ENCODE measurements at regions not wholly inside any gene's neighbourhood (a gene's known extent, or its start where the extent isn't known, plus 50 kb on each side); places are given as distances from the start of the nearest gene placed in this dataset.

GRCh38 chr4:19540859-19541540 lies 710.7 kb upstream of the SLIT2 start:
- H3K4me1 ChIP-seq (ENCODE audit: control insufficient read depth, insufficient read depth, low read length): no peaks in the 10 kb centered on the region
- no peak overlapping the region for H3K4me2 ChIP-seq (ENCODE audit: control insufficient read depth, insufficient read depth)
- H3K9me3 ChIP-seq (replicated peaks; ENCODE audit: control insufficient read depth, insufficient read depth, low read length): no peaks in the 10 kb centered on the region
- no peaks in the 10 kb centered on the region for H3K79me2 ChIP-seq (ENCODE audit: control insufficient read depth, insufficient read depth, low read length)
- CTCF ChIA-PET: no interaction called here
- SMC1A ChIA-PET (ENCODE audit: uncharacterized antibody, unreplicated experiment): no interaction called here
- 17% methylated on average over 6 of the region's 6 CpGs for WGBS (ENCODE audit: insufficient coverage, insufficient replicate concordance, low lambda C conversion rate, missing lambda C conversion rate)
- no peak overlapping the region for H3K9ac ChIP-seq (ENCODE audit: control insufficient read depth, insufficient read depth, low read length)
- ATAC-seq: no peak
- TF ChIP-seq CUX1 (IDR thresholded peaks at IDR 0.05; ENCODE audit: insufficient replicate concordance, low read depth, low read length) (no peak), SREBF2 (IDR thresholded peaks at IDR 0.05; ENCODE audit: low read length) (no peak), SMC3 (IDR thresholded peaks at IDR 0.05; ENCODE audit: borderline replicate concordance, low read length) (no peak), CREM (IDR thresholded peaks at IDR 0.05; ENCODE audit: low read depth) (no peak), MAX (IDR thresholded peaks at IDR 0.05; ENCODE audit: low read depth, low read length) (no peak), LARP7 (IDR thresholded peaks at IDR 0.05) (no peak), HDGF (IDR thresholded peaks at IDR 0.05) (no peak), SMAD5 (IDR thresholded peaks at IDR 0.05; ENCODE audit: low read depth) (no peak), USF2 (IDR thresholded peaks at IDR 0.05; ENCODE audit: borderline replicate concordance, low read depth, low read length) (no peak), IKZF2 (IDR thresholded peaks at IDR 0.05) (no peak), KLF5 (IDR thresholded peaks at IDR 0.05; ENCODE audit: partially characterized antibody) (no peak), NFIC (IDR thresholded peaks at IDR 0.05; ENCODE audit: low read depth, low read length) (no peak), NRF1 (conservative IDR thresholded peaks at IDR 0.05; ENCODE audit: low read depth, low read length) (no peak), FOS (IDR thresholded peaks at IDR 0.05; ENCODE audit: borderline replicate concordance, extremely low read depth, insufficient read length) (no peak), RFX5 (IDR thresholded peaks at IDR 0.05; ENCODE audit: low read depth, low read length) (no peak)
- TF ChIP-seq, protein P1, sequence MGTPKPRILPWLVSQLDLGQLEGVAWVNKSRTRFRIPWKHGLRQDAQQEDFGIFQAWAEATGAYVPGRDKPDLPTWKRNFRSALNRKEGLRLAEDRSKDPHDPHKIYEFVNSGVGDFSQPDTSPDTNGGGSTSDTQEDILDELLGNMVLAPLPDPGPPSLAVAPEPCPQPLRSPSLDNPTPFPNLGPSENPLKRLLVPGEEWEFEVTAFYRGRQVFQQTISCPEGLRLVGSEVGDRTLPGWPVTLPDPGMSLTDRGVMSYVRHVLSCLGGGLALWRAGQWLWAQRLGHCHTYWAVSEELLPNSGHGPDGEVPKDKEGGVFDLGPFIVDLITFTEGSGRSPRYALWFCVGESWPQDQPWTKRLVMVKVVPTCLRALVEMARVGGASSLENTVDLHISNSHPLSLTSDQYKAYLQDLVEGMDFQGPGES (IDR thresholded peaks at IDR 0.05): no peak
- intact Hi-C loops (cut with micrococcal nuclease; ENCODE audit: unreplicated experiment): no loop called here
- no peaks in the 10 kb centered on the region for H3K27me3 ChIP-seq (replicated peaks in 1 of 2; ENCODE audit: control insufficient read depth in 2 of 2, insufficient read depth in 2 of 2, low read length in 1 of 2)
- FAIRE-seq: no peak
- no peak overlapping the region for H3K27ac ChIP-seq (ENCODE audit: control insufficient read depth, insufficient read depth)
- in situ Hi-C loops (cut with MboI): no loop called here
- H2AFZ ChIP-seq (ENCODE audit: control insufficient read depth, low read depth, low read length): no peak overlapping the region
- POLR2A ChIA-PET: no interaction called here
- H3K4me3 ChIP-seq: no peak overlapping the region
- RAD21 ChIA-PET (ENCODE audit: unreplicated experiment): no interaction called here
- H4K20me1 ChIP-seq (ENCODE audit: control insufficient read depth, insufficient read depth): no peaks in the 10 kb centered on the region
- BruUV-seq (replicated peaks): no TSS peak
- H3K36me3 ChIP-seq (ENCODE audit: control insufficient read depth in 2 of 2, insufficient read depth in 2 of 2, low read length in 1 of 2): no peaks in the 10 kb centered on the region
- DNase-seq (ENCODE audit: low read depth, low spot score): no peak

All from GM12878 (cell line).